Common myeloid progenitor, CD34-positive (primary cell): ENCODE measurements at regions not wholly inside any gene's neighbourhood (a gene's known extent, or its start where the extent isn't known, plus 50 kb on each side); places are given as distances from the start of the nearest gene placed in this dataset.

Experiments used
- CTCF ChIA-PET: fragments of 350-600 bp; sonication (Branson Sonifier 250); formaldehyde crosslinking; loops from one replicate; lab custom pipeline; 2021; ENCODE audit warnings: antibody characterized with exemption; lab: Charles Lee
- POLR2A ChIA-PET: fragments of 350-600 bp; sonication (Branson Sonifier 250); formaldehyde crosslinking; loops from one replicate; lab custom pipeline; 2021; ENCODE audit warnings: antibody characterized with exemption; lab: Charles Lee
- DNase-seq, 3 donors: peaks; one replicate each; pipeline versions ENCODE4 v3.0.0 to v3.0.0-alpha.2; 2013
- H3K27ac ChIP-seq, 2 experiments: 1 replicate in 1 of 2; 2 replicates in 1 of 2; pipeline ENCODE4 v1.7.0; 2013; ENCODE audit warnings: inconsistent platforms in 2 of 2, low read length in 2 of 2, mild to moderate bottlenecking in 2 of 2, low read depth in 1 of 2, moderate library complexity in 1 of 2; ENCODE audit not compliant: severe bottlenecking in 2 of 2, insufficient read depth in 1 of 2, poor library complexity in 1 of 2
- H3K27me3 ChIP-seq, 5 experiments: replicated peaks in 2 of 5; 1 replicate in 3 of 5; 2 replicates in 2 of 5; pipeline versions ENCODE4 v1.6.1 to v1.7.0; 2013; ENCODE audit warnings: low read length in 4 of 5, mild to moderate bottlenecking in 2 of 5, moderate library complexity in 2 of 5, inconsistent platforms in 1 of 5; ENCODE audit not compliant: insufficient read depth in 5 of 5, control insufficient read depth in 4 of 5
- H3K36me3 ChIP-seq, 4 experiments: 1 replicate in 2 of 4; 2 replicates in 2 of 4; pipeline versions ENCODE4 v1.6.1 to v1.7.0; 2013; ENCODE audit warnings: low read length in 3 of 4, control low read depth in 1 of 4, mild to moderate bottlenecking in 1 of 4; ENCODE audit not compliant: control insufficient read depth in 4 of 4, insufficient read depth in 4 of 4
- H3K4me1 ChIP-seq, 4 experiments: 1 replicate in 3 of 4; 2 replicates in 1 of 4; pipeline versions ENCODE4 v1.6.1 to v1.7.1; 2013; ENCODE audit warnings: low read length in 3 of 4, mild to moderate bottlenecking in 3 of 4, control low read depth in 1 of 4, inconsistent platforms in 1 of 4, moderate library complexity in 1 of 4; ENCODE audit not compliant: control insufficient read depth in 4 of 4, insufficient read depth in 4 of 4; ENCODE audit errors: control extremely low read depth in 1 of 4
- H3K4me3 ChIP-seq, 7 experiments: 1 replicate in 4 of 7; 2 replicates in 3 of 7; pipeline versions ENCODE4 v1.5.1 to v1.7.0; 2013; ENCODE audit warnings: mild to moderate bottlenecking in 7 of 7, low read length in 6 of 7, moderate library complexity in 6 of 7, inconsistent platforms in 2 of 7, low read depth in 2 of 7, control low read depth in 1 of 7; ENCODE audit not compliant: insufficient read depth in 4 of 7, control insufficient read depth in 1 of 7; ENCODE audit errors: extremely low read depth in 1 of 7
- H3K9me3 ChIP-seq, 5 experiments: 1 replicate in 4 of 5; 2 replicates in 1 of 5; pipeline versions ENCODE4 v1.6.1 to v1.7.1; 2013; ENCODE audit warnings: low read length in 4 of 5, mild to moderate bottlenecking in 2 of 5, inconsistent platforms in 1 of 5, low read depth in 1 of 5, moderate library complexity in 1 of 5; ENCODE audit not compliant: control insufficient read depth in 4 of 5, insufficient read depth in 2 of 5; ENCODE audit errors: control extremely low read depth in 1 of 5
- WGBS: methylation state at CpG from one replicate; pipeline ENCODE4 v1.1.5; 2013; ENCODE audit not compliant: insufficient coverage; 5-methylcytosine and 5-hydroxymethylcytosine counted together

DNA sequence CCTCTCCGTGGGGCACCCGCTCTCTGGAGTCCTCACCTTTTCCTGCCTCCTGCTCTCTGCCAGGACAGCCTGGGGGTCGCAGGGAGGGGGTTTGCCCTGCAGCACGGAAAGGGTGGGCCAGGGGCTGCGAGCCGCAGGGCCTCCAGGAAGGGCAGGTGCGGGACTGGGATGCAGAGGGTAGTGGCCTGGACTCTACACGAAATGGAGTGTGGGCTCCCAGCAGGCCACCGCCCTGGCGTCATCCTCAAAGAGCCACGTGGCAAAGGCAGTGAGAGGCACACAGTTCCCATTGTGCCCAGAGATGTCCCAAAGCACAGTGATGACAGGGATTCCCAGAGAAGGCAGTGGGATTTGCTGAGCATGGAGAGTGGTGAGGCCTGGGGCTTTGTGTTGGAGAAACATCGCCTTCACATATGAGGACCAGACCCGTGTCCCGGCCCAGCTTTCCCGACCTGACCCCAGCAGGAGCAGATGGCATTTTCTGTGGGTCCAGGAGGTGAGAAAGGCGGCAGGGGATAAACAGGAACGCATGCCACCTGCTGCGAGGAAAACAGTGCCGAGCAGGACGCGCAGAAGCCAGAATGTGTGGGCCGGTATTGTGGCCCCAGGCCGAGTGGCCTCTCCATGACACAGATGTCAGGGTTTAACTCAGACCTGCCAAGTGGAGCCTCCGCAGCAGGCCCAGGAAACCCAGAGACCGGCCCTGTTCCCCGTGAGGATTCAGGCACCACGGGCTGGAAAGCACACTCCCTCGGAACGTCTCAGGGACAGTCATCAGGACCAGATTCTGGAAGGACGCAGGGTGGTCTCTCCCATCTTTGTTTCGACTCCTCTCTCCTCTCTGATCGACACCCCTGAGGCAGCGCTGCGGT lies 855.5 kb upstream of the SALL3 start:
- Histone ChIP-seq H3K36me3 (no peaks in the 10 kb centered on the region), H3K27ac (no peak overlapping the region), H3K27me3 (no peaks in the 10 kb centered on the region), H3K4me3 (no peak overlapping the region), H3K9me3 (peaks cover 0 to 15% (median 6%) of the 10 kb centered on the region in 5 experiments), H3K4me1 (no peaks in the 10 kb centered on the region)
- POLR2A ChIA-PET, result no interaction called here
- CTCF ChIA-PET, result no interaction called here
- 89% methylated on average over 30 of the region's 34 CpGs for whole genome bisulfite sequencing
- no peak for DNase-seq

GRCh38 chr18:78125206-78125896 lies 854.3 kb upstream of the SALL3 start:
- Histone ChIP-seq H3K4me3 (no peak overlapping the region), H3K36me3 (no peaks in the 10 kb centered on the region), H3K27me3 (no peaks in the 10 kb centered on the region), H3K4me1 (no peaks in the 10 kb centered on the region), H3K9me3 (peaks cover 0 to 8% (median 6%) of the 10 kb centered on the region in 5 experiments), H3K27ac (no peak overlapping the region)
- 96% methylated on average over 6 of the region's 7 CpGs for WGBS
- DNase-seq, result no peak
- CTCF ChIA-PET, result no interaction called here
- POLR2A ChIA-PET, result no interaction called here

- ChIA-PET POLR2A (no interaction called here), CTCF (interaction anchor here (1.2 kb wide), 1 partner anchor 12 kb away, joined by 4 read pairs; no protein-coding TSS in a partner anchor)
- no peaks in the 10 kb centered on the region for H3K4me1 ChIP-seq
- no peaks in the 10 kb centered on the region for H3K36me3 ChIP-seq
- WGBS, result 98% methylated on average over 13 of the region's 13 CpGs
- peaks cover 0 to 7% (median 5%) of the 10 kb centered on the region in 5 experiments for H3K9me3 ChIP-seq
- H3K27me3 ChIP-seq, result no peaks in the 10 kb centered on the region
- no peak for DNase-seq
- H3K4me3 ChIP-seq, result no peak overlapping the region
- no peak overlapping the region for H3K27ac ChIP-seq
Measured at GRCh38 chr18:78126106-78126505, 853.5 kb upstream of the SALL3 start.

GRCh38 chr18:78126536-78126935 lies 853.1 kb upstream of the SALL3 start:
- peaks cover 0 to 7% (median 5%) of the 10 kb centered on the region in 5 experiments for H3K9me3 ChIP-seq
- POLR2A ChIA-PET, result no interaction called here
- H3K4me1 ChIP-seq, result no peaks in the 10 kb centered on the region

GRCh38 chr18:78127041-78127440 lies 852.6 kb upstream of the SALL3 start:
- H3K4me3 ChIP-seq, result no peak overlapping the region
- no peaks in the 10 kb centered on the region for H3K36me3 ChIP-seq
- no peaks in the 10 kb centered on the region for H3K27me3 ChIP-seq
- no peak for DNase-seq
- no peak overlapping the region for H3K27ac ChIP-seq
- H3K9me3 ChIP-seq, result peaks cover 0 to 7% (median 5%) of the 10 kb centered on the region in 5 experiments
- ChIA-PET CTCF (interaction anchor here (1.2 kb wide), 1 partner anchor 11 kb away, joined by 4 read pairs; no protein-coding TSS in a partner anchor), POLR2A (no interaction called here)
- H3K4me1 ChIP-seq, result no peaks in the 10 kb centered on the region
- WGBS, result 95% methylated on average over 19 of the region's 20 CpGs

More at GRCh38 chr18:78126536-78126935, 853.1 kb upstream of the SALL3 start:
- WGBS, result 90% methylated on average over 13 of the region's 21 CpGs
- no peaks in the 10 kb centered on the region for H3K36me3 ChIP-seq
- DNase-seq, result no peak
- no peaks in the 10 kb centered on the region for H3K27me3 ChIP-seq
- CTCF ChIA-PET, result interaction anchor here (1.2 kb wide), 1 partner anchor 12 kb away, joined by 4 read pairs; no protein-coding TSS in a partner anchor
- no peak overlapping the region for H3K27ac ChIP-seq
- H3K4me3 ChIP-seq, result no peak overlapping the region

GRCh38 chr18:78128004-78128403 lies 851.6 kb upstream of the SALL3 start:
- Histone ChIP-seq H3K9me3 (peaks cover 0 to 7% (median 5%) of the 10 kb centered on the region in 5 experiments), H3K27ac (no peak overlapping the region), H3K27me3 (no peaks in the 10 kb centered on the region), H3K36me3 (no peaks in the 10 kb centered on the region), H3K4me1 (no peaks in the 10 kb centered on the region), H3K4me3 (no peak overlapping the region)
- CTCF ChIA-PET, result no interaction called here
- no peak for DNase-seq
- POLR2A ChIA-PET, result no interaction called here
- 97% methylated on average over 6 of the region's 8 CpGs for WGBS

- peaks cover 0 to 7% (median 5%) of the 10 kb centered on the region in 5 experiments for H3K9me3 ChIP-seq
- ChIA-PET CTCF (no interaction called here), POLR2A (no interaction called here)
- H3K4me1 ChIP-seq, result no peaks in the 10 kb centered on the region
- no peak overlapping the region for H3K4me3 ChIP-seq
- no peaks in the 10 kb centered on the region for H3K36me3 ChIP-seq
- no peaks in the 10 kb centered on the region for H3K27me3 ChIP-seq
- 83% methylated on average over 5 of the region's 8 CpGs for whole genome bisulfite sequencing
- H3K27ac ChIP-seq, result no peak overlapping the region
- DNase-seq, result no peak
Measured at GRCh38 chr18:78129260-78129659, 850.4 kb upstream of the SALL3 start.
